ENCODE measurements at regions not wholly inside any gene's neighbourhood (a gene's known extent, or its start where the extent isn't known, plus 50 kb on each side); places are given as distances from the start of the nearest gene placed in this dataset.
"Not testable (repeated sequence)": the region's sequence is repeated elsewhere in the genome, so short reads cannot be mapped to it uniquely, and the experiment has no call there.

DNA sequence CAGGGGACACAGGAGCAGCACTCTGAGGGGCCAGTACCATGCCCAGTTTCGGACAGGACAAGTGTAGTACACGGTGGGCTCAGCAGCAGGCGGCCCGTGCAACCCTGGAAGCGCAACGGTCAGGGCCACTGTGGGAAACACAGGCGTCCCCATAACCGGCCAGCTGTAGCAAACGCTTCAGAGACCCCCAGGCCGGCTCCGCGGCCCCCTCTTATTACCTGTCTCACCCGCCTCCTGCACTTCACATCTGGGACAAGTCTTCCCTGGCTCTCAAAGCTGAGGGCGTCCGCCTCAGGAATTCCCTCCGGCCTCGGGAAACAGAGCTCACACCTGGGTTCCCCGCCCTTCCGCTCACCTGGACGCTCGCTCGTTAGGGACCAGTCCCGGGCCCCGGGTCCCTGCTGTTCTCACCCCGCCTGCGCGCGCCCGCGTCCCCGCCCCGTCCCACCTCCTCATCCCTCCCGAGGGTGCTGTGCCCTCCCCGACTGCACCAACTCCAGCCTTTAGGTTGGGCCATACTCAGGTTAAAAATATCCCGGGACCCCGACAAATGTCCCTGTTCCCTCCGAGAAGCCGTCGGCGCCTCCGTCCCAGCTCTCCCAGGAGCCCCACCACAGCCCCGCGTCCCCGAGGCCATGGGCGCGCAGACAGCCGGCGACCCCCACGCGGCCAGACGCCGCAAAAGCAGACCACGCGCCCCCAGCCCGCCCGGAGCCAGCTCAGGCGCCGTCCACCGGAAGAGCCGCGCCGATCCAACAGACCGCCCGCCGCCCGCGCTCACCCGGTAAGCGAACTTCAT is 5367.3 kb upstream of the TPTE start:
- intact Hi-C loops (cut with micrococcal nuclease; ENCODE audit: unreplicated experiment); H3K27me3 Mint-ChIP-seq (ENCODE audit: unreplicated experiment); BruUV-seq (replicated peaks); H3K4me1 Mint-ChIP-seq (ENCODE audit: low read depth, unreplicated experiment); CTCF ChIA-PET; H3K4me3 Mint-ChIP-seq (ENCODE audit: low read depth, unreplicated experiment); H3K27ac Mint-ChIP-seq (ENCODE audit: unreplicated experiment); DNase-seq; H3K36me3 Mint-ChIP-seq (ENCODE audit: insufficient read depth, unreplicated experiment); H3K9me3 Mint-ChIP-seq (ENCODE audit: low read depth, unreplicated experiment): not testable (repeated sequence)

DNA sequence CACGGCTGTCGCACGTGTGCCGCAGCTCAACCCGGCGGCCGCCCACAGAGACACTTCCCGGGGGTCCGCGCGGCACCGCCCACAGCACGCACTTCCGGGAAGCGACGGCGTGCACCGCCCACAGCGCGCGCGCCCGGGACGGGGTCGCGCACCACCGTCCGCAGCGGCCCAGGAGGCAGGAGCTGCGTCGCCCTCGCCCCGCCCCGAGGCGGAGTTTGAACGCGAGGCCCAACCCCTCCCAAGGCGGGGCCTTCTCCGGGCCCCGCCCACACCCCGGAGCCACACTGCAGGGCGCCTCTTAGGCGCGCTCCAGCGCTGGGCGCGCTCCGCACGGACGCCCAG is 5366.8 kb upstream of the TPTE start:
- H3K4me1 Mint-ChIP-seq (ENCODE audit: low read depth, unreplicated experiment); H3K27me3 Mint-ChIP-seq (ENCODE audit: unreplicated experiment); H3K27ac Mint-ChIP-seq (ENCODE audit: unreplicated experiment); H3K36me3 Mint-ChIP-seq (ENCODE audit: insufficient read depth, unreplicated experiment); CTCF ChIA-PET; BruUV-seq (replicated peaks); intact Hi-C loops (cut with micrococcal nuclease; ENCODE audit: unreplicated experiment); H3K9me3 Mint-ChIP-seq (ENCODE audit: low read depth, unreplicated experiment); H3K4me3 Mint-ChIP-seq (ENCODE audit: low read depth, unreplicated experiment): not testable (repeated sequence)
- DNase-seq: peak; percentile 81

DNA sequence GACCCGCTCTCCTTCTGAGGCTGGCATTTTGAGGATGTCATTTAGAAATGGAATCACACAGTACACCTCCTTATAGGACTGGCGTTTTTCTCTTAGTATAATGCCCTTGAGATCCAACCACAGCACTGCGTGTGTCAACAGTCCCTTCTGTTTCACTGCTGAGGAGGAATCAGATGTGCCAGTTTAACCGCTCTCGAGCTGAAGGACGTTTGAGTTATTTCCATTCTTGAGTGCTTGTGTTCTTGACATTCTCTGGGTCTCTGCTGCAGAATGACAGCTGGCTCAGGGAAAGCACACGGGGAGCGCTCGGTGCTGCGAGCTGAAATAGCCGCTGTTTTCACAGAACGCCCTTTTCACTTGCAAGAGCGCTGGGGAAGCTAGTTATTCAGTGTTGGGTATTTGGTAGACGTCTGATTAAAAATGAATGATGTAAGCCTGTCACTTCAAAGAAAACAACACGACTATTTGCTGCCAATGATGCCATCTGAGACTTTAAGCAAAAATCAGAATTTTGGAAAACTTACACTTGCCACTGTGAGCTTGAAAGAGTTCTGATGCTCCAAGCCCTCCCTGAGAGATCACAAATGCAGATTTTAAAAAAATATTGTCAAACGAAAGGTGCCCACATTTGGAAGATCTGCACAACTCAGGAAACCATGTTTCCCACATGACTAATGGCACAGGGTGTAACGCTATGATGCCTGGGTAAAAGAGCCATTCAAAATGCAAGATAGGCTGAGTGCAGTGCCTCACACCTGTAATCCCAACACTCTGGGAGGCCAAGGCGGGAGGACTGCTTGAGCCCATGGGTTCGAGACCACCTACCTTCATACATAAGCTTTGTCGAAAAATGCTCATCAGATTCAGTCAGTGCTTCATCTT is 5358.4 kb upstream of the TPTE start:
- DNase-seq; H3K9me3 Mint-ChIP-seq (ENCODE audit: low read depth, unreplicated experiment); H3K27ac Mint-ChIP-seq (ENCODE audit: unreplicated experiment); CTCF ChIA-PET; H3K27me3 Mint-ChIP-seq (ENCODE audit: unreplicated experiment); intact Hi-C loops (cut with micrococcal nuclease; ENCODE audit: unreplicated experiment); H3K4me3 Mint-ChIP-seq (ENCODE audit: low read depth, unreplicated experiment); BruUV-seq (replicated peaks); H3K36me3 Mint-ChIP-seq (ENCODE audit: insufficient read depth, unreplicated experiment); H3K4me1 Mint-ChIP-seq (ENCODE audit: low read depth, unreplicated experiment): not testable (repeated sequence)

DNA sequence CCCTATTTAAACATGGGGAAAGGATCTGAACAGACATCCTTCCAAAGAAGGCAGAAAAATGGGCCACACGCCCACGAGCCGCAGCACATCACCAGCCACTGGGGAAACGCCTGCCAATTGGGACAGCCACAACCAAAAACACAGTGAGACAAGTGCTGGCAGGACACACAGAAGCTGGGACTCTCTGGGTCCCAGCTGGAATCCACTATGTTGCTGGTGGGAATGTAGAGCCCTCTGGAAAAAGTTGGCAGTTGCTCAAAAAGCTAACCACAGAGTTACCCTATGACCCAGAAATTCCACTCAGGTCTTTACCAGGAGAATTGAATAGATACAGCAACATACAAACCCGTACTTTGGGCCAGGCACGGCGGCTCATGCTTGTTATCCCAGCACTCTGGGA is 5355.6 kb upstream of the TPTE start:
- H3K27me3 Mint-ChIP-seq (ENCODE audit: unreplicated experiment); BruUV-seq (replicated peaks); H3K4me1 Mint-ChIP-seq (ENCODE audit: low read depth, unreplicated experiment); H3K27ac Mint-ChIP-seq (ENCODE audit: unreplicated experiment); H3K4me3 Mint-ChIP-seq (ENCODE audit: low read depth, unreplicated experiment); H3K9me3 Mint-ChIP-seq (ENCODE audit: low read depth, unreplicated experiment); DNase-seq; intact Hi-C loops (cut with micrococcal nuclease; ENCODE audit: unreplicated experiment); H3K36me3 Mint-ChIP-seq (ENCODE audit: insufficient read depth, unreplicated experiment); CTCF ChIA-PET: not testable (repeated sequence)

Measured in Calu3 (cell line).